ENCODE measurements at regions not wholly inside any gene's neighbourhood (a gene's known extent, or its start where the extent isn't known, plus 50 kb on each side); places are given as distances from the start of the nearest gene placed in this dataset.

DNA sequence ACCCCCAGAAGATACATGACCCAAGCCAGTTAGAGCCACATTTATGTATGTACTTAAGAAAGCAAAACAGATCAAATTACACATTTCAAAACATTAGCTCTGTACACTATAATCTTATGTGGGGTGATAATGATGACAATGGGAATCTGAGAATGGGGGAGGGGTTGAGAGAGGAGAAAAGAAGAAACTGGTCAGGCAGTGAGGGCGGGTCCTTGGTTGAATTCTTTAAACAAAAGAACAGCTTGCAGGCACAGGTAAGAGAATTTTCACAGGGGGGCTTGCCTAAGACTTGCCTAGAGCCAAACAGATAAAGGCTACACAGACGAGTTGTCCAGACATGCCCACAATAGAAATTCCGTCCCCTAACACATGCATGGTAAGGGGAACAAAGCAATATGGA, 76.8 kb upstream of the PTER start:
- Mint-ChIP-seq H3K27ac (ENCODE audit: unreplicated experiment) (no peak overlapping the region), H3K4me1 (ENCODE audit: low read depth, unreplicated experiment) (no peaks in the 10 kb centered on the region), H3K4me3 (ENCODE audit: unreplicated experiment) (no peak overlapping the region), H3K27me3 (ENCODE audit: unreplicated experiment) (no peaks in the 10 kb centered on the region), H3K36me3 (ENCODE audit: unreplicated experiment) (peaks cover 11% of the 10 kb centered on the region), H3K9me3 (ENCODE audit: unreplicated experiment) (no peaks in the 10 kb centered on the region)
- no peak for TF ChIP-seq CTCF (IDR thresholded peaks at IDR 0.05; ENCODE audit: partially characterized antibody, unreplicated experiment)
- DNase-seq: no peak

GRCh38 chr10:16360425-16360824, 76.4 kb upstream of the PTER start:
- TF ChIP-seq CTCF (IDR thresholded peaks at IDR 0.05; ENCODE audit: partially characterized antibody, unreplicated experiment): no peak
- no peaks in the 10 kb centered on the region for H3K9me3 Mint-ChIP-seq (ENCODE audit: unreplicated experiment)

GRCh38 chr10:16361086-16361485, 75.7 kb upstream of the PTER start:
- Mint-ChIP-seq H3K4me3 (ENCODE audit: unreplicated experiment) (no peak overlapping the region), H3K27me3 (ENCODE audit: unreplicated experiment) (no peaks in the 10 kb centered on the region), H3K27ac (ENCODE audit: unreplicated experiment) (no peak overlapping the region), H3K9me3 (ENCODE audit: unreplicated experiment) (no peaks in the 10 kb centered on the region), H3K36me3 (ENCODE audit: unreplicated experiment) (peaks cover 11% of the 10 kb centered on the region), H3K4me1 (ENCODE audit: low read depth, unreplicated experiment) (no peaks in the 10 kb centered on the region)
- no peak for DNase-seq
- TF ChIP-seq CTCF (IDR thresholded peaks at IDR 0.05; ENCODE audit: partially characterized antibody, unreplicated experiment): no peak

More at GRCh38 chr10:16360425-16360824, 76.4 kb upstream of the PTER start:
- Mint-ChIP-seq H3K4me3 (ENCODE audit: unreplicated experiment) (no peak overlapping the region), H3K36me3 (ENCODE audit: unreplicated experiment) (peaks cover 11% of the 10 kb centered on the region), H3K4me1 (ENCODE audit: low read depth, unreplicated experiment) (no peaks in the 10 kb centered on the region), H3K27ac (ENCODE audit: unreplicated experiment) (no peak overlapping the region), H3K27me3 (ENCODE audit: unreplicated experiment) (no peaks in the 10 kb centered on the region)
- no peak for DNase-seq

DNA sequence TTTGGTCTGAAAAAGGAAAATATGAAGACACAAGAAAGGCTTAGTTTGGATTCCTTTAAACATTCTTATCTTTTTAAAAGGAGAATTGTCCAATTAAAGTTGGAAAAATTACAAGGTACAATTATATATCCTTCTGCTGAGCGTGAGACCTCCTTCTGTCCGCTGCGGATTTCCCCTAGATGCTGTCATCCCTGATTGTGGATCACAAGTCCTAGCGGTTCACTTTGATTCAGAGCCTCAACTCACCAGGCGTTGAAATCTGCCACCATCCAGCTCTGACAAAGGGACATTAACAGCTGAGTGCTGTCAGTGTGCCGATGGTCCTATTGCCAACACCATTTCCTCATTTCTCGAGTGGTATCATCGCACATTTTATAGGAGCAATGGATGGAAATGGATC, 73.1 kb upstream of the PTER start:
- no peaks in the 10 kb centered on the region for H3K4me1 Mint-ChIP-seq (ENCODE audit: low read depth, unreplicated experiment)
- DNase-seq: no peak
- TF ChIP-seq CTCF (IDR thresholded peaks at IDR 0.05; ENCODE audit: partially characterized antibody, unreplicated experiment): no peak
- H3K9me3 Mint-ChIP-seq (ENCODE audit: unreplicated experiment): no peaks in the 10 kb centered on the region
- no peak overlapping the region for H3K27ac Mint-ChIP-seq (ENCODE audit: unreplicated experiment)
- no peaks in the 10 kb centered on the region for H3K27me3 Mint-ChIP-seq (ENCODE audit: unreplicated experiment)
- H3K4me3 Mint-ChIP-seq (ENCODE audit: unreplicated experiment): no peak overlapping the region
- peaks cover 11% of the 10 kb centered on the region for H3K36me3 Mint-ChIP-seq (ENCODE audit: unreplicated experiment)

GRCh38 chr10:16367621-16368292, 69.1 kb upstream of the PTER start:
- DNase-seq: no peak
- no peak overlapping the region for H3K27ac Mint-ChIP-seq (ENCODE audit: unreplicated experiment)
- no peaks in the 10 kb centered on the region for H3K9me3 Mint-ChIP-seq (ENCODE audit: unreplicated experiment)
- TF ChIP-seq CTCF (IDR thresholded peaks at IDR 0.05; ENCODE audit: partially characterized antibody, unreplicated experiment): no peak
- no peaks in the 10 kb centered on the region for H3K4me1 Mint-ChIP-seq (ENCODE audit: low read depth, unreplicated experiment)
- H3K4me3 Mint-ChIP-seq (ENCODE audit: unreplicated experiment): no peak overlapping the region
- H3K36me3 Mint-ChIP-seq (ENCODE audit: unreplicated experiment): no peaks in the 10 kb centered on the region
- H3K27me3 Mint-ChIP-seq (ENCODE audit: unreplicated experiment): no peaks in the 10 kb centered on the region

Data from glutamatergic neuron (in vitro differentiated cells).